A549 (cell line): ENCODE measurements at regions not wholly inside any gene's neighbourhood (a gene's known extent, or its start where the extent isn't known, plus 50 kb on each side); places are given as distances from the start of the nearest gene placed in this dataset.

Experiments
- ATAC-seq, 2 experiments: fragments of 200-7000 bp in 1 of 2; fragments of >200 bp in 1 of 2; cut with Nextera tagmentation in 1 of 2; cut with Tn5 transposase in 1 of 2; 3 replicates each; pipeline versions ENCODE4 v1.8.0 to v1.9.1; 2018 to 2020; ENCODE audit warnings: mild to moderate bottlenecking in 1 of 2, moderate library complexity in 1 of 2
- CTCF ChIA-PET: fragments of 300-600 bp; sonication (Branson Sonifier 250); formaldehyde crosslinking; extraction: SDS; loops from one replicate; lab custom pipeline; 2021; ENCODE audit warnings: antibody characterized with exemption, inconsistent platforms; lab: Yijun Ruan, JAX
- POLR2A ChIA-PET: fragments of 350-600 bp; formaldehyde crosslinking; extraction: SDS; loops from one replicate; lab custom pipeline; 2021; ENCODE audit warnings: antibody characterized with exemption, inconsistent platforms; lab: Yijun Ruan, JAX
- DNase-seq, 2 experiments: peaks; one replicate each; pipeline versions ENCODE4 v3.0.0 to v3.0.0-alpha.2; 2011 to 2016; ENCODE audit warnings: low read depth in 1 of 2, low spot score in 1 of 2
- FAIRE-seq: peaks from 2 replicates; lab custom pipeline; 2011; peaks lifted over from hg19 to GRCh38; lab: Jason Lieb, UNC
- H3K27ac ChIP-seq, 2 experiments: fragments of >200 bp; sonication (Bioruptor Twin); formaldehyde crosslinking; 3 replicates each; pipeline ENCODE4 v1.5.1; 2016 to 2017
- H3K4me1 ChIP-seq: fragments of >200 bp; sonication (Bioruptor Twin); formaldehyde crosslinking; 3 replicates; pipeline ENCODE4 v1.6.1; 2016
- H3K4me2 ChIP-seq: fragments of >200 bp; sonication (Bioruptor Twin); formaldehyde crosslinking; 3 replicates; pipeline ENCODE4 v1.6.1; 2016
- H3K4me3 ChIP-seq: fragments of >200 bp; sonication (Bioruptor Twin); formaldehyde crosslinking; 3 replicates; pipeline ENCODE4 v1.5.1; 2016
- H3K9me3 ChIP-seq: fragments of >200 bp; sonication (Bioruptor Twin); formaldehyde crosslinking; 3 replicates; pipeline ENCODE4 v1.6.1; 2016
- BHLHE40 ChIP-seq: IDR thresholded peaks from 2 replicates; pipeline ENCODE4 v1.6.1; 2012; ENCODE audit warnings: low read depth, low read length, inconsistent platforms
- CBX8 ChIP-seq: fragments of 200-600 bp; sonication (generic); IDR thresholded peaks from 2 replicates; pipeline ENCODE4 v1.6.1; 2016
- CHD2 ChIP-seq: fragments of 150-350 bp; IDR thresholded peaks from 2 replicates; pipeline ENCODE4 v1.6.1; 2014; ENCODE audit warnings: low read length; ENCODE audit not compliant: partially characterized antibody
- CHD4 ChIP-seq: fragments of 200-600 bp; sonication (generic); IDR thresholded peaks from 2 replicates; pipeline ENCODE4 v1.6.1; 2016; ENCODE audit warnings: antibody characterized with exemption, mild to moderate bottlenecking, borderline replicate concordance
- EP300 ChIP-seq, 2 experiments: fragments of >200 bp; sonication (Bioruptor Twin); formaldehyde crosslinking; IDR thresholded peaks; 2 replicates in 1 of 2; 3 replicates in 1 of 2; pipeline ENCODE4 v1.6.1; 2016 to 2017
- FOSL2 ChIP-seq, 2 experiments: fragments of 450-650 bp in 1 of 2; fragments of >200 bp in 1 of 2; sonication (Bioruptor Twin) in 1 of 2; formaldehyde crosslinking; IDR thresholded peaks; 2 replicates each; pipeline versions ENCODE4 v1.5.0 to v1.6.1; 2016 to 2020; ENCODE audit warnings: mild to moderate bottlenecking in 1 of 2, moderate library complexity in 1 of 2
- GATA3 ChIP-seq: IDR thresholded peaks from 2 replicates; pipeline ENCODE4 v1.6.1; 2012; ENCODE audit warnings: borderline replicate concordance
- HEYL ChIP-seq: fragments of 250-450 bp; sonication (Bioruptor Pico); IDR thresholded peaks from 2 replicates; pipeline ENCODE4 v1.8.0; 2021; ENCODE audit warnings: mild to moderate bottlenecking, moderate library complexity
- HOXB13 ChIP-seq: fragments of 250-450 bp; sonication (Bioruptor Pico); IDR thresholded peaks from 2 replicates; pipeline ENCODE4 v1.5.0; 2020; ENCODE audit warnings: low read depth, mild to moderate bottlenecking, moderate library complexity
- HOXB5 ChIP-seq: fragments of 250-450 bp; sonication (Bioruptor Pico); IDR thresholded peaks from 2 replicates; pipeline ENCODE4 v1.5.0; 2020; ENCODE audit warnings: mild to moderate bottlenecking, moderate library complexity
- KDM1A ChIP-seq: fragments of 200-600 bp; sonication (generic); IDR thresholded peaks from 2 replicates; pipeline ENCODE4 v1.6.1; 2016; ENCODE audit warnings: low read depth, mild to moderate bottlenecking
- MAFK ChIP-seq: fragments of 450-650 bp; IDR thresholded peaks from 2 replicates; pipeline ENCODE4 v1.6.1; 2014; ENCODE audit not compliant: partially characterized antibody
- MYC ChIP-seq: IDR thresholded peaks from 2 replicates; pipeline ENCODE4 v1.6.1; 2012; ENCODE audit warnings: mild to moderate bottlenecking, inconsistent platforms, low read length, improper control_type of control experiment, borderline replicate concordance
- NFE2L2 ChIP-seq: fragments of 150-350 bp; conservative IDR thresholded peaks from 2 replicates; pipeline ENCODE4 v1.6.1; 2014; ENCODE audit warnings: low read length
- POLR2A ChIP-seq: IDR thresholded peaks from 2 replicates; pipeline ENCODE4 v1.6.1; 2012; ENCODE audit warnings: mild to moderate bottlenecking, low read length
- POLR2AphosphoS2 ChIP-seq: conservative IDR thresholded peaks from 2 replicates; pipeline ENCODE4 v1.6.1; 2012; ENCODE audit warnings: low read length, improper control_type of control experiment, inconsistent platforms
- RFX5 ChIP-seq: fragments of 450-650 bp; IDR thresholded peaks from 2 replicates; pipeline ENCODE4 v1.7.1; 2014; ENCODE audit warnings: antibody characterized with exemption, mild to moderate bottlenecking, moderate library complexity
- SREBF2 ChIP-seq: fragments of 450-650 bp; IDR thresholded peaks from 2 replicates; pipeline ENCODE4 v1.6.1; 2014; ENCODE audit warnings: mild to moderate bottlenecking, moderate library complexity
- TP53 ChIP-seq: fragments of 250-450 bp; sonication (Bioruptor Pico); IDR thresholded peaks from 2 replicates; pipeline ENCODE4 v1.5.0; 2021; ENCODE audit warnings: mild to moderate bottlenecking, moderate library complexity
- ZC3H11A ChIP-seq: fragments of 450-650 bp; IDR thresholded peaks from 2 replicates; pipeline ENCODE4 v1.6.1; 2014; ENCODE audit warnings: antibody characterized with exemption, mild to moderate bottlenecking
- ZNF302 ChIP-seq: fragments of 250-450 bp; sonication (Bioruptor Pico); IDR thresholded peaks from 2 replicates; pipeline ENCODE4 v1.9.0; 2021; ENCODE audit warnings: inconsistent platforms, mild to moderate bottlenecking, moderate library complexity
- ZSCAN20 ChIP-seq: fragments of 250-450 bp; sonication (Bioruptor Pico); IDR thresholded peaks from 2 replicates; pipeline ENCODE4 v1.8.0; 2022; ENCODE audit warnings: mild to moderate bottlenecking, moderate library complexity
- WGBS: methylation state at CpG from one replicate; pipeline ENCODE4 v1.1.6; 2017; ENCODE audit errors: missing lambda C conversion rate; 5-methylcytosine and 5-hydroxymethylcytosine counted together
- TF ChIP-seq, protein P1 (sequence below): fragments of 150-350 bp; IDR thresholded peaks from 2 replicates; pipeline ENCODE4 v1.6.1; 2014; ENCODE audit warnings: low read depth, mild to moderate bottlenecking, low read length
- TF ChIP-seq, protein P2 (sequence below): fragments of >200 bp; sonication (Bioruptor Twin); formaldehyde crosslinking; IDR thresholded peaks from 2 replicates; pipeline ENCODE4 v1.6.1; 2016
- TF ChIP-seq, protein P3 (sequence below): fragments of >200 bp; sonication (Bioruptor Twin); formaldehyde crosslinking; IDR thresholded peaks from 3 replicates; pipeline ENCODE4 v1.6.1; 2016

DNA sequence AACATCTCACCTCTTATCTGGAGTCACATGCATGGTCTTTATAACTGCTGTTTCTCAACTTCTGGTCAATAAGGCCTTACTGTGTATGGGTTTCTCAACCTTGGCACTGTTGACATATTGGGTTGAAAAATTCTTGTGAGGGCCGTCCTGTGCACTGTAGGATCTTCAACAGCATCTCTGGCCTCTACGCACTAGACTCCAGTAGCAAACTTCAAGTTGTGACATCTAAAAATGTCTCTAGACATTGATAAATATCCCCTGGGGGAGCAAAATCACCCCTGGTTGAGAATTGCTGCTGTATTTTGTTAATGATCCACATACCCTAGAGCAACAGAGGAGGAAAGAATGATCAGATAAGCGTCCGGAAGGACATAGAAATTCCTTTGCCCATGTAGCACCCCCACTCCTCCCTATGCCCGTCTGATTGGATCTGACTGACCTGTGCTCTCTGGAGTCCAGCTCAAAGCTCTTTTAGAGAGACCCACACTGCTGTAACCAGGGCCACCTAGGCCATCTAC, 423.5 kb upstream of the ZMIZ1 start:
- Histone ChIP-seq H3K4me2 (no peak overlapping the region), H3K4me3 (no peak overlapping the region), H3K27ac (no peak overlapping the region), H3K9me3 (no peaks in the 10 kb centered on the region), H3K4me1 (peaks cover 11% of the 10 kb centered on the region; the same call in 2 of the 3 replicates)
- POLR2A ChIA-PET = no interaction called here
- TF ChIP-seq, protein P1, sequence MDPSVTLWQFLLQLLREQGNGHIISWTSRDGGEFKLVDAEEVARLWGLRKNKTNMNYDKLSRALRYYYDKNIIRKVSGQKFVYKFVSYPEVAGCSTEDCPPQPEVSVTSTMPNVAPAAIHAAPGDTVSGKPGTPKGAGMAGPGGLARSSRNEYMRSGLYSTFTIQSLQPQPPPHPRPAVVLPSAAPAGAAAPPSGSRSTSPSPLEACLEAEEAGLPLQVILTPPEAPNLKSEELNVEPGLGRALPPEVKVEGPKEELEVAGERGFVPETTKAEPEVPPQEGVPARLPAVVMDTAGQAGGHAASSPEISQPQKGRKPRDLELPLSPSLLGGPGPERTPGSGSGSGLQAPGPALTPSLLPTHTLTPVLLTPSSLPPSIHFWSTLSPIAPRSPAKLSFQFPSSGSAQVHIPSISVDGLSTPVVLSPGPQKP = no peak
- TF ChIP-seq SREBF2 (no peak), HEYL (CRISPR knock-in tag) (no peak), KDM1A (no peak), HOXB5 (CRISPR knock-in tag) (no peak), FOSL2 (IDR thresholded peaks at IDR 0.05) (no peak), FOSL2 (CRISPR knock-in tag; IDR thresholded peaks at IDR 0.05) (no peak), CHD2 (no peak), RFX5 (no peak), POLR2AphosphoS2 (no peak), MYC (no peak), CHD4 (no peak), HOXB13 (CRISPR knock-in tag) (no peak), CBX8 (no peak), MAFK (no peak), ZC3H11A (no peak), ZNF302 (no peak), BHLHE40 (no peak)
- TF ChIP-seq, protein P2, sequence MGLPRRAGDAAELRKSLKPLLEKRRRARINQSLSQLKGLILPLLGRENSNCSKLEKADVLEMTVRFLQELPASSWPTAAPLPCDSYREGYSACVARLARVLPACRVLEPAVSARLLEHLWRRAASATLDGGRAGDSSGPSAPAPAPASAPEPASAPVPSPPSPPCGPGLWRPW = no peak
- TF ChIP-seq, protein P3, sequence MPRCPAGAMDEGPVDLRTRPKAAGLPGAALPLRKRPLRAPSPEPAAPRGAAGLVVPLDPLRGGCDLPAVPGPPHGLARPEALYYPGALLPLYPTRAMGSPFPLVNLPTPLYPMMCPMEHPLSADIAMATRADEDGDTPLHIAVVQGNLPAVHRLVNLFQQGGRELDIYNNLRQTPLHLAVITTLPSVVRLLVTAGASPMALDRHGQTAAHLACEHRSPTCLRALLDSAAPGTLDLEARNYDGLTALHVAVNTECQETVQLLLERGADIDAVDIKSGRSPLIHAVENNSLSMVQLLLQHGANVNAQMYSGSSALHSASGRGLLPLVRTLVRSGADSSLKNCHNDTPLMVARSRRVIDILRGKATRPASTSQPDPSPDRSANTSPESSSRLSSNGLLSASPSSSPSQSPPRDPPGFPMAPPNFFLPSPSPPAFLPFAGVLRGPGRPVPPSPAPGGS = no peak
- no peak for FAIRE-seq
- CTCF ChIA-PET = no interaction called here
- WGBS = 77% methylated on average over 5 of the region's 5 CpGs
- DNase-seq = no peak
- no peak for ATAC-seq

DNA sequence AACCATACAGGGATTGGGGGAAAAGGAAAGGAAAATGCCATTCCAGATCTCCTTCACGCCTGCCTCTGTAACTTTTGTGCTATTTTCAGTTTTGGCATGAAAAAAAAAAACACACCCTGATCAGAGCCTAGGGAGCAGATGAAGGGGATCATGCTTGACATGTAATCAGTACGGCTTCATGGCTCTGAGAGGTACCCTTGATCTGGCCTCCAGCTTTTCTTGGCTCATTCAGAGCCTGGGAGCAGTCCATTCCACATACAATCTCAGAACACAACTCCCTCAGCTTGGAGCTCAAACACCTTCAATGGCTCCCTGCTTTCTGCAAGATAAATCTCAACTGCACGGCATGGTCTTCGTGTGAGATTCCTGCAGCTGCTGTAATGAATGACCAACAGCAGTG, 422.8 kb upstream of the ZMIZ1 start:
- WGBS = 77% methylated on average over 4 of the region's 4 CpGs
- POLR2A ChIA-PET = no interaction called here
- no peak for FAIRE-seq
- no peak for TF ChIP-seq ZNF302
- TF ChIP-seq GATA3 = no peak
- TF ChIP-seq NFE2L2 = no peak
- TF ChIP-seq EP300 (IDR thresholded peaks at IDR 0.05) = no peak
- TF ChIP-seq POLR2A = no peak
- TF ChIP-seq, all 56 proteins: peak for 0
- CTCF ChIA-PET = interaction anchor here (0.7 to 1.7 kb wide), 2 partner anchors 12 to 329 kb away, joined by 3 to 6 read pairs; no protein-coding TSS in a partner anchor
- no peaks in the 10 kb centered on the region for H3K9me3 ChIP-seq
- no peak overlapping the region for H3K4me2 ChIP-seq
- H3K4me3 ChIP-seq = no peak overlapping the region
- no peak overlapping the region for H3K27ac ChIP-seq
- peaks cover 11% of the 10 kb centered on the region; the same call in 2 of the 3 replicates for H3K4me1 ChIP-seq
- no peak for ATAC-seq
- DNase-seq = no peak

DNA sequence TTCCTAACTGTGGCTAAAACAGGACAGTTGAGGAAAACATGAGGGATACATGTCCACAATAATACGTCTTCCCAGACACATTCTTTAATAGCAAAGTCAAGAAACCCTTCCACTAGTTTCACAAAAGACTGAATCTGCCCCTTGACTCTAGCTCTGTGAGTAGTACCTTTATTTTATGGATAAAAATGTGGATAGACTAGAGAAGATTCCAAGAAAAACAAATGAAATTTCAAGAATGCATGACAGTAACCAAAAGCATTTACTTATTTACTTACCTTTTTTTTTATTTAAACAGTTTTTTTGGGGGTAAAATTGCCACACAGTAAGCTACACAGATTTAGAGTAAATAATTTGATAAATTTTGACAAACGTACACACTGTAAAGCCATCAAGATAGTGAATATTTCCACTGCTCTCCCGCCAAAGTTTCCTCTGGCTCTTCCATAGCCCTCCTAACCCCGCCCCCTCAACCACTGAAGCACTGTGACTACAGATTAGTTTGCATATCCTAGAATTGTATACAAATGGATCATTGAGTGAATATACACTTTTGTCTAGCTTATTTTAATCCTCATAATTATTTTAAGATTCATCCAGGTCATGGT, 420.4 kb upstream of the ZMIZ1 start:
- FAIRE-seq = no peak
- ChIA-PET POLR2A (no interaction called here), CTCF (interaction anchor here (0.8 to 2.0 kb wide), 4 partner anchors 9 to 43 kb away, joined by 3 to 6 read pairs (median 4); no protein-coding TSS in a partner anchor)
- 32% methylated on average over 4 of the region's 4 CpGs for WGBS
- no peak overlapping the region for H3K4me3 ChIP-seq
- H3K4me2 ChIP-seq = peak overlapping the region; percentile 35; the same call in 1 of the 3 replicates
- no peak overlapping the region for H3K27ac ChIP-seq
- TF ChIP-seq NFE2L2 = no peak
- TF ChIP-seq TP53 = no peak
- TF ChIP-seq MYC = no peak
- TF ChIP-seq ZSCAN20 = no peak
- no peak for TF ChIP-seq BHLHE40
- no peak for TF ChIP-seq EP300 (IDR thresholded peaks at IDR 0.05)
- no peak for TF ChIP-seq HEYL (CRISPR knock-in tag)
- H3K9me3 ChIP-seq = no peaks in the 10 kb centered on the region
- ATAC-seq = no peak
- H3K4me1 ChIP-seq = peaks cover 11% of the 10 kb centered on the region; the same call in 2 of the 3 replicates
- DNase-seq = no peak
